NCI-H345 treated with DMSO at 0.1 percent for 48 hours (cell line): ENCODE measurements at regions not wholly inside any gene's neighbourhood (a gene's known extent, or its start where the extent isn't known, plus 50 kb on each side); places are given as distances from the start of the nearest gene placed in this dataset.

Source experiments
- DNase-seq: peaks from one replicate; lab custom pipeline; 2025; ENCODE audit not compliant: unreplicated experiment; lab: John Stamatoyannopoulos, UW

GRCh38 chr1:84759756-84760155 is 69.5 kb upstream of the SSX2IP start:
- no peak for DNase-seq

GRCh38 chr1:84758968-84759491 is 68.8 kb upstream of the SSX2IP start:
- DNase-seq = peak; percentile 16

DNA sequence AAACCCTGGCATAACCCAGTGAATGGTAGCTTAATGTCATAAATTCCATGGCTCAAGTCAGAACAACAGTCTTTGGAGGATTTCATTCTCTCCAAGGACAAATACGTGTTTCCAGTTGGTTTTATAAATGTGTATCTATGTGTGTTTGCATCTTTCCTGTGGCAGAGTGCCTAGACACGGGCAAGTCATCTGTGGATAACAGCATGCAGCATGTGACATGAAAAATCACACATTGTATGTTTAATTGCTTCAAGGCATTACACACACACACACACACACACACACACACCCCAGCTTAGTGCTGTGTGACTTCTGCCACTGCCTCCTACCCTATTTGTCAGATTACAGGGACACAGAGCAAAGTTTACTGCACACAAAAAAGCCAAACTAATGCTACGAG is 68.2 kb upstream of the SSX2IP start:
- no peak for DNase-seq

GRCh38 chr1:84757301-84757700 is 67.0 kb upstream of the SSX2IP start:
- no peak for DNase-seq

GRCh38 chr1:84756455-84757082 is 66.3 kb upstream of the SSX2IP start:
- no peak for DNase-seq

GRCh38 chr1:84756001-84756400 is 65.7 kb upstream of the SSX2IP start:
- DNase-seq = no peak

- DNase-seq = no peak
Observed at GRCh38 chr1:84755216-84755615, 65.0 kb upstream of the SSX2IP start.

- no peak for DNase-seq
Observed at GRCh38 chr1:84754386-84754703, 64.1 kb upstream of the SSX2IP start.

DNA sequence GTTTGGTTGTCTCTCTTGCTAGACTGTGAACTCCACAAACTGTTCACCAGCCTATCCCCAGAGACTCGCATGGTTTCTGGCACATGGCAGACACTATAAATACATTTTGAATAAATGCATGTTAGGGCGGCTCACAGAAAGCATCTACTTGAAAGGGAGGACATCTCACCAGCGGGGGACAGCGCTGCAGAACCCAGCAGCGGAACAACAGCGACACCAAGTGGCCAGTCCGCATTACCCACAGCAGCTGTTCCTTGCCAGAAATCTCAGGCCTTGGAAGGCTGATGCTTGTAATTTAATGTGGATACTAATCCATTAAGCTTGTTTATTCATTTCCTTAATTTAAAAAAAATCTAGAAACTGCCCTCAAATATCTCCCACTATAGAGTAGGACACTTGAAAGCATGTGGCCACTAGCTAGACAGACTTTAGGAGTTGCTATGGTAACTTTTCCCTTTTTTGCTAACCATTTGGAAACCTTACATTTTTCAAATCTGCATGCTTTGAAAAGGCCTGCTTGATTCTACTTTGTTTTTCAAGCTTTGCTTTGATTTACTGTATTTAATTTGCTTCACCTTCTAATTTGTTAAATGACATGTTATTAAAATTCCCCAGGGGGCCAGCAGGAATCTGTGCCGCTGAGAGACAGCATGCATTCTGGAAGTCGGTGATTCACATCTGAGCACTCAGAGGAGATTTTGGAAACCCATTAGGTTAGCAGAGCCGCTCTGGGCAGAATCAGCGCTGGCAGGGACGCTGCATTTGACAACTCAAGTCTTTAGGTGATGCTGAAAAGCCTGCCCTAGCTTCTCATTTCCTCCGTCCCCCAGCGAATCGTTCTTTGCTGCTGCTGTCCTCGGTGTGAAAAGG is 63.5 kb upstream of the SSX2IP start:
- DNase-seq = peak; percentile 66

GRCh38 chr1:84750110-84750730 is 60.0 kb upstream of the SSX2IP start:
- DNase-seq = no peak

DNA sequence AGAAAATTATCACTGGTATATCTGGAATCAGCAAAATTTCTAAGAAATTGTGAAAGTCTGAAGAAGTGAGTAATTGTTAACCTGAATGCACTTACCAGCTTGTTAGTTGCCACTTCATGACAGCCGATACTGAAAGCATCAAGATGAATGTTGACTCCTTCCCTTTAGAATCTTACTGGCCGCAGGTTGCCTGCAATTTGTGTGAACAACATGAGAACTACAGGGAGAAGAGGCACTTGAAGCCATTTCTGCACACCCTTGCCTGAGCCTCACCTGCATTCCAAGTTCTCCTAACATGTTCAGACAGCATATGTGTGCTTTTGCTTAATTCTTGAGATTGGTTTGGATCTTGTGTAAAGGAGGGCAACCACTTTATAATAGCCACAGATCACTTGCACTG is 59.2 kb upstream of the SSX2IP start:
- no peak for DNase-seq

DNA sequence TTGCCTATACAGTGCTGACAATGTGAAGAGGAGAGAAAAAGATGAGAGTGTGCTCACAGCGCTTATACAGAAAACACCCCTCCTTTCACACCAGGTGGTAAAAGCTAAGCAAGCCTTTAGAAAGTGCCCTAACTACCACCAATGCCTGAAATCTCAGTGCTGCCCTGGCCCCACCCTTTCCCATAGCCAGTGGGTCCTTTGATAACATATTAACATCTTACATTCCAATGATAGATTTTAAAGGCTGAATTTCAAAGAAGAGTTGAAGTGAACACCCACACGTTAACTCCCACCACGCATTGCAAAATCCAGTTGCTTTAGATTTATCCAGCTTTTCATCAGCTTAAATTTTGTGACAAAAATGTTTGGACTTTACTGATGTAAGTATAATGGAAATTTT is 58.1 kb upstream of the SSX2IP start:
- peak; percentile 10 for DNase-seq

DNA sequence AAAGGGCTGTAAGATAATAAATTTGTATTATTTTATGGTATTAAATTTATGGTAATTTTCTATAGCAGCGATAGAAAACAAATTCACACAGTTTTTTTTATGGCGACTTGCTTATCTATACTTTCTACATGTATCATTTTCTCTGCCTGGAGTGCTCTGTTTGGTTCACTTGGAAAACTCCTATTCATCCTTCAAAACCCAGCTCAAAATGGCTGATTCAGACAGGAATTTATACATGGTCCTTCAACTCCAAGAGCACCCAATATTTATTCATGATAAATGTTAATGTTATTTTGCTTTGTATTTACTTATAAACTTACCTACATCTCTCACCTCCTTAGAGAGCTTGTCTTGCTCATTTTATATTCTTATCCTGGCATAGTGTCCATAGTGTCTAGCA is 55.6 kb upstream of the SSX2IP start:
- DNase-seq = no peak

DNA sequence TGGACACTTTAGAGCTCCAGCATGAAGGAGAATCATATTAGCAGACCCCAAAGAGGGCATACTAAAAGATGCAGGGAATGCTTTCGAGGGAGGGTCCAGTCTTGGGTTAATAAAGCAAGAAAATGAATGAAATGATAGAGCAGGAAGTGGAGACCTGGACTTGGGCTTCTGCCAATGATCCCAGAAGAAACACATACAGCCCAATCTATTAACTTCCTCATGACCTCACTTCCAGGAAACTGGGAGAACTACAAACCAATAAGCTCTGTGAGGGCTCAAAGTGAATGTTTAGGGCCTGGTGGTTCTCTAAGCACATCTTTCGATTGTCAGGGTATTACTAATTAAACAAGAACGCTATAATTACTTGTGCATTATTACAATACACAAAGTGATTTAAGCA is 53.6 kb upstream of the SSX2IP start:
- no peak for DNase-seq

DNA sequence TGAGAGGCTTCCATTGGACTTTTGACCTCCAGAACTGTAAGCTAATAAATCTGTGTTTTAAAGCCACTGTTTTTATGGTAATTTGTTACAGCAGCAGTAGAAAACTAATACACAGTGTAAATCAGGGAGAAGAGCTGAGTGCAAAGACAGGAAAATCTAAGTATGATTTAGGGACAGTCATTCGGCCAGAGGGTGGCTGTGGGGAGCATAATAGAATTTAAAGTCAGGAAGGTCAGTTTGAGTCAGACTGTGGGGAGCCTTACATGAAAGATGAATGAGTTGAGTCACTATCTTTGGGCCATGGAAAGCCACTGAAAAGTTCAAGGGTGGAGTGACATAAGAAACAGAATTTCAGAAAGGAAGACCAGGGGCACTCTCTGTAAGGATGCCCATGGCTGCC is 52.4 kb upstream of the SSX2IP start:
- DNase-seq = no peak

- no peak for DNase-seq
Observed at GRCh38 chr1:84740050-84740714, 49.9 kb upstream of the SSX2IP start.
